ENCODE measurements at regions not wholly inside any gene's neighbourhood (a gene's known extent, or its start where the extent isn't known, plus 50 kb on each side); places are given as distances from the start of the nearest gene placed in this dataset.

- Histone ChIP-seq H3K36me3 (ENCODE audit: control insufficient read depth in 2 of 3, insufficient read depth in 3 of 3, low read length in 3 of 3) (no peaks in the 10 kb centered on the region), H3K4me1 (ENCODE audit: control insufficient read depth in 2 of 3, insufficient read depth in 2 of 3, low read depth in 1 of 3, low read length in 3 of 3) (no peaks in the 10 kb centered on the region), H3K27ac (ENCODE audit: low read depth in 2 of 2, low read length in 2 of 2) (no peak overlapping the region), H3K9ac (ENCODE audit: low read length in 3 of 3) (no peak overlapping the region), H3K4me3 (ENCODE audit: low read length in 3 of 3) (no peak overlapping the region), H3K9me3 (ENCODE audit: control insufficient read depth in 2 of 3, insufficient read depth in 1 of 3, low read length in 3 of 3) (no peaks in the 10 kb centered on the region), H3K27me3 (ENCODE audit: control insufficient read depth, insufficient read depth, low read length) (no peaks in the 10 kb centered on the region)
- intact Hi-C loops (cut with DNase I), result no loop called here
- DNase-seq (no peak), FAIRE-seq (no peak)
- no peak for TF ChIP-seq CTCF (IDR thresholded peaks at IDR 0.05; ENCODE audit: borderline replicate concordance, extremely low read depth, insufficient read depth)
These were observed 144.1 kb upstream of the STK17B start for GRCh38 chr2:196315388-196316049.

GRCh38 chr2:196316050-196316430, 144.7 kb upstream of the STK17B start:
- Histone ChIP-seq H3K36me3 (ENCODE audit: control insufficient read depth in 2 of 3, insufficient read depth in 3 of 3, low read length in 3 of 3) (no peaks in the 10 kb centered on the region), H3K27ac (ENCODE audit: low read depth in 2 of 2, low read length in 2 of 2) (no peak overlapping the region), H3K9me3 (ENCODE audit: control insufficient read depth in 2 of 3, insufficient read depth in 1 of 3, low read length in 3 of 3) (no peaks in the 10 kb centered on the region), H3K9ac (ENCODE audit: low read length in 3 of 3) (no peak overlapping the region), H3K4me3 (ENCODE audit: low read length in 3 of 3) (no peak overlapping the region), H3K27me3 (ENCODE audit: control insufficient read depth, insufficient read depth, low read length) (no peaks in the 10 kb centered on the region), H3K4me1 (ENCODE audit: control insufficient read depth in 2 of 3, insufficient read depth in 2 of 3, low read depth in 1 of 3, low read length in 3 of 3) (no peaks in the 10 kb centered on the region)
- intact Hi-C loops (cut with DNase I), result no loop called here
- TF ChIP-seq CTCF (IDR thresholded peaks at IDR 0.05; ENCODE audit: borderline replicate concordance, extremely low read depth, insufficient read depth), result no peak
- FAIRE-seq (no peak), DNase-seq (no peak)

GRCh38 chr2:196318517-196319377, 147.4 kb upstream of the STK17B start:
- no peak overlapping the region for H3K27ac ChIP-seq (ENCODE audit: low read depth in 2 of 2, low read length in 2 of 2)
- TF ChIP-seq CTCF (IDR thresholded peaks at IDR 0.05; ENCODE audit: borderline replicate concordance, extremely low read depth, insufficient read depth), result no peak
- no peaks in the 10 kb centered on the region for H3K27me3 ChIP-seq (ENCODE audit: control insufficient read depth, insufficient read depth, low read length)
- no peak overlapping the region for H3K4me3 ChIP-seq (ENCODE audit: low read length in 3 of 3)
- intact Hi-C loops (cut with DNase I), result no loop called here
- H3K4me1 ChIP-seq (ENCODE audit: control insufficient read depth in 2 of 3, insufficient read depth in 2 of 3, low read depth in 1 of 3, low read length in 3 of 3), result no peaks in the 10 kb centered on the region
- H3K9ac ChIP-seq (ENCODE audit: low read length in 3 of 3), result no peak overlapping the region
- H3K36me3 ChIP-seq (ENCODE audit: control insufficient read depth in 2 of 3, insufficient read depth in 3 of 3, low read length in 3 of 3), result no peaks in the 10 kb centered on the region
- DNase-seq, result no peak
- no peaks in the 10 kb centered on the region for H3K9me3 ChIP-seq (ENCODE audit: control insufficient read depth in 2 of 3, insufficient read depth in 1 of 3, low read length in 3 of 3)
- FAIRE-seq, result no peak
